ENCODE measurements at regions not wholly inside any gene's neighbourhood (a gene's known extent, or its start where the extent isn't known, plus 50 kb on each side); places are given as distances from the start of the nearest gene placed in this dataset.
"Not testable (repeated sequence)": the region's sequence is repeated elsewhere in the genome, so short reads cannot be mapped to it uniquely, and the experiment has no call there.

DNA sequence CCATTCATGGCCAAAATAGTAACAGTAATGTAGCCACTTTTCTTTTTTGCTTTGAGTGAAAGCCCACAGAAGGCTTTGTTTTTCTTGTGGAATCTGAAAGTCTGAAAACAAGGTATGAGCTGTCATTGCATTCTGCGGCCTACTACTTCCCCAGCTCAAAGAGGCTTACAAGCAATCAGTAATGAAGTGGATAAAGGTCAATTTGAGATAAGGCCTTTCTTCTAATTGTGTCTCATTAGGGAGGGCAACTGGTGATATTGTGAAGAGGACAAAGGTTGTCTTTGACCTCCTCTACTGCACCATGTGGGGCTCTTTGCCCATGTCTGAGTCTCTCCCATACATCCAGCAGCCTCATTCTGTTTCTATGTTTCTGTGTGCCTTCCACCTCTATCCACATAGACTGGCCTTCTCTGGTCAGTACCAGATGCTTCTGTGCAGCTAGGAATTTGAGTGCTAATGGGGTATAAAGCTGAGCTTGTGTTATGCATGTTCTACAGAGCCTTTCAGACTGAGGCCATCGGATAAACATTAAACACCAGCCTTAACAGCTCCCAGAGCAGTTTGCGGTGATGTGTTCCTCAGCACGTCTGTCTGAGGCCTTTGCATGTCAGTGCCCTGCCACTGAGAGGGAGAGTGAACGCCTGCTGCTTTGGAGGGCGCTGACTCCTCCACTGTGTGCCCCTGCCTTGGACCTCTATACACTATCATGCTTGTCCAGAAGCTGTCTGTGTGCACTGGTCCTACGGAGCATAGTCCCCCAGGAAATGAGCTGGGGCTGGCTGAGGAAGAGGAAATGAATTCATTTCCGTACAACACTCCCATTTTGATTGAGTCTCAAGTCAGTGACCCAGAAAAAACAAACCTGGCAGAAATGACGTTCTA is 80.2 kb downstream of the SH2D1A start:
- DNase-seq: no peak

DNA sequence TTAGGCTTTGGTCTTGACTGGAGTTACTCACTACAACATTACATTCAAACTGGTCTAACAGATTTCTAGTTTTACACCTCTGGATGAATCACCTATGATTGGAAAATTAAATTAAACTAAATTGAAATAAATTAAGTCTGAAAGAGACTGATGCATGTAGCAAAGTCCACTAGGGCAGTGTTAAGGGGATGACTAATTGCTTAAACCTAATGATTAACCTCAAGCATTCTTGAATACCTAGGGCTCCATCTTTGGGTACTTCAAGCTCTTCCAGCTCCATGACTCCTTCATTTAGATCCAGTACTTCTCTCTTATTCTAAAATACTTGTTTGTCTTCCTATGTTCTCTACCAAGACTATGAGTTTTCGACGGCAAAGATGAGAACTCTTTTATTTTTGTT is 86.8 kb downstream of the SH2D1A start:
- DNase-seq: no peak

DNA sequence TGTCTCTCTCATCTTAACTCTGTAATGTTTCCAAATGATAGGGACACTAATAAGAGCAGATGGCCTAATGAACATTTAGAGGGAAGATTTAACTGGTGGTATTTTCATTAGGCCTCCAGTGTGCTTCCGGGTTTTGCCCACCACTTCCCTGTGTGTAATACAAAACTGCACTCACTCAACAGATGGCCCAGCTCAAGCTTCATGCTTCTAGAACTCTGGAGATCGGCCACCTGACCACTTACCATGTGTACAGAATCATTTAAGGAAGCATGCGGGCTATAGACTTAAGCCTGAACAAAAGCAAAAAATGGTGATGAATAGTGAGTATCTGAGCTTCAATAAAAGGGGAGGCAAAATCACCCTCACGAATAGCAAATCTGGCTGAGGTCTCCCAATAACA is 89.3 kb downstream of the SH2D1A start:
- no peak for DNase-seq

DNA sequence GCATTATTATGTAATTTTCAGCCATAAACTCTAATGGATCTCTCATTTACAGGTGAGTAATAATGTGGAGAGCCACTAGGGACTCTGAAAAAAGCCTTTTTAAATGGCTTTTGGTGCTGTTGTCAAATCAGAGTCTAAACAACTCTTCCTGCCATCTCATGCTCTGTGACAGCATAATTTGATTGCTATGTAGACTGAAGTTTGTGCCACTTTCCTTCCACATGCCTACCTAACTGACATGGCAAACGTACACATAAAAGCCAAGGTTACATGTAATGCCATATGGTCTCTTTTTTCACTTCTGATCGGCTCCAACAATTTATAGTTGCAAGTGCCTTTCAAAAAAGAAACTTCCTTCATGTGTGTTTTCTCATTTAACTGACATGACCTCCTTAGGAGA is 94.3 kb downstream of the SH2D1A start:
- no peak for DNase-seq

- no peak for DNase-seq
Measured at GRCh38 chrX:124441971-124442590, 95.7 kb downstream of the SH2D1A start.

DNA sequence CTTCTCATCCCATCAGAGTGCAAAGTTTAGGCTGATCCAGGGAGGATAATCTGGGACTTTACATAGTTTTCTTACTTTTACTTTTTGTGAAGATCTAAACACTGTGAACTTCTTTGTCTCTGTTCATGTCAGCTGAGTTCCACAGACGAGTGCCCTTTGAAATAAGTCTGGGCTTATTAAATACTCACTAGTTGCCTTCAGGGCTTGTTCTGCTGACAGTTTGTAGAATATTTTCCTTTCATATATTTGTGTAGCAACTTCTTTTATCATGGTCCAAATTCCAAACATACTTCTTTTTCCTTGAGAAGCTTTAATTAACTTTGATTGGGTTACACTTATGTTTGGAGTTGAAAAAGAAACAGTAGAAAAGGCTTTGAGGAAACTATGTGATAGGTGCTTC is 109.6 kb downstream of the SH2D1A start:
- no peak for DNase-seq

- not testable (repeated sequence) for DNase-seq
Measured at GRCh38 chrX:124459851-124460250, 113.5 kb downstream of the SH2D1A start.

GRCh38 chrX:124462931-124463330 is 116.6 kb downstream of the SH2D1A start:
- DNase-seq: no peak

DNA sequence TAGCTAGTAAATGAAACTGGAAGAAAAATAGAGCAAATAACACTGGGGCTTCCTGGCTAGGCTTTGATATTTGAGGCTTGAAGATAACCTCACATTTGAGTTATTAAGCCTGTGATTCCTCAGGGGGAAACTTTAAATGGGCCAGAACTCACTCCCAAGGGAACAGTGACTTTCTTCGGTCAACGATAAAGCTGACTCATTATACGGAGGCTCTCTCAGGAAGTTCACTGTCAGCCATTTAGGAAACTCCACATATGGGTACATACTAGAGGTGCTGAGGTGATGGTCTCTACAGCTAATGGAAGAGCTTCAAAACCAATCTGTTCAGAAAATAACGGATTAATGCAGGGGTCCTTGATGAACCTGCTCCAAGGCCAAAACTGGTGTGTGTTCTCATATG is 120.8 kb downstream of the SH2D1A start:
- DNase-seq: no peak

DNA sequence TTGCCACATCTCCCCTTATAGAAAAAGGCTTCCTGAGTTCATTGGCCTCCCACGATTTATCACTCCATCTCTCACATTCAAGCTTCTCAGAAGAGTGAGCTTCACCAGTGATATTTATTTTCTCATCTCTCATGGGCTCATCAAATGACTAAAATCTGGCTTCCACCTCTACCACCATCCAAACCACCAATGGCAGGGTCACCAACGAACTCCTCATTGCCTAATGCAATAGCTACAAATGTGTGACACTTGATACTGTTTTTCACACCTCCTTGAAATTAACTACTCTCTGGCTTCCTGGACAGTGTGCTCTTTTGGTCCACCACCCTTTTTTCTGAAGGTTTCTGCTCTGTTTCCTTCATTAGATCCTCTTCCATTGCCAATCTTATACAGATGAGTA is 129.0 kb downstream of the SH2D1A start:
- DNase-seq: no peak

DNA sequence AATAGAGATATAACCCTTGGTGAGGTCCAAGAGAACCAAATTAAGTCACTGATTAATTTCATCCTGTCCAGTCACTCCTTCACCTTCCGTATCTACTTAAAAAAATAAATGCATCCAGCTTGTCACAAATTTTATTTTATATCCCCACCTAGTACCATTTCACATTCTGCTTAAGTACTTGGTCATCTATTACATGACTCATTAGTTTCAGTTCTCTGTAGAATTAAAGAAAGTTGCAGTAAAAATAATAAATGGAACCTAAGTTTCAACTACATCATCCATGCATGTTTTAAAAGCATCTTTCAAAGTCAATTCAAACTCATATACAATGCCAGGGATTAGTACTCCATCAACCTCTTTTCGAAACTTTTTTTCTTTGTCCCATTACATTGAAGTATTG is 130.2 kb downstream of the SH2D1A start:
- no peak for DNase-seq

DNA sequence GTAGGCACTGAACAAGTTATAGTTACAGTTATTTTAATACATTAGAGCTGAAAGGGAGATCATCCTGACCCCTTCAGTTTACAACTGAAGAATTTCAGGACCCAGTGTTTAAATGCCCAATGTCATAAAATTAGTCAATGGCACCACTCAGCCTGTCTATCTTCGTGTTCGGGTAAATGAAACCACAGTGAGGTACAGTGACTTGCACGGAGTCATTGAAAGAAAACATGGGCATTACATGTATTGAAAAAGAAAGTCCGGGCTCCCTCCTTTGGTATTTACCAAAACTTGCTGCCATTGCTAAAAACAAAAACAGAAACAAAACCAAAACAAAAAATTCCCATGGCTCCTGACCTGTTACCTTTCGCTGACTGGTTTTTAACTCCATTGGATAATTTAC is 131.7 kb downstream of the SH2D1A start:
- no peak for DNase-seq

- DNase-seq: no peak
Measured at GRCh38 chrX:124488412-124489161, 142.2 kb downstream of the SH2D1A start.

GRCh38 chrX:124493984-124494383 is 147.6 kb downstream of the SH2D1A start:
- DNase-seq: no peak

DNA sequence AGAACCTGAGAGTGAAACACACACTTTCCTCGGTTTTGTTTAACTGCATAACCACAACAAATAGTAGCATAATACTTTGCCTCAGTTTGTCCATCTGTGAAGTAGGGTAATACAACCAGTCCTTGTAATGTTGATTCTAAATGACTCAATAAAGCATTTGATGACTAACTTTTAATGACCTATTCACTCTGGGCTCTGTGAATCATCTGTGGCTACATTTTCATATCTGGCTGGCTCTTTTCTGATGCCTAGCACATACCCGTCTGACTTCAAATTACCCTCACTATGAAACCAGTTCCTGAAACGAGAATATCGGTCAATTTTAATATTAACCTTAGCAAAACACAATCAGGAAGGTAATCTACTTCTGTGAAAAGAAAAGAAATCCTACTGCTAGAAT is 151.0 kb downstream of the SH2D1A start:
- DNase-seq: no peak

GRCh38 chrX:124501586-124501985 is 155.2 kb downstream of the SH2D1A start:
- DNase-seq: no peak

GRCh38 chrX:124502166-124502565 is 155.8 kb downstream of the SH2D1A start:
- peak in 1 of 2 donors; percentile 0 for DNase-seq

DNA sequence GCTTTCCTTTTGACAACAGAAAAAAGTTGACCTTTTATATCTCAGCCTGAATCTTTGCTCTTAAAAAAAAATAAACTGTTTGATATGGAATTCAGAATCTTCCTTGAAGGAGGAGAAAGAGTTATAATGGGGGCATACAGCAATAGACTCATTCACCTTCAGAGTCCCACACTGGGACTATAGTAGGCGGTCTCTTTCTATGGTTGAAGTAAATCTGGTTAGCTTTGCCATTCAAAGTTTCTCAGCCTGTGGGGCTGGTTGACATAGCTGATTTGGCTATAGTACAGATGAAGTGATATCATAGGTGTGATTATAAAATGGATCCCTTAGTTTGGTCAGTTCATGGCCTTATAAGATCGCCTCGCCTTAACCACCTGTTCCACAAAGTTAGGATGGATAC is 156.2 kb downstream of the SH2D1A start:
- no peak for DNase-seq

GRCh38 chrX:124504111-124504983 is 158.0 kb downstream of the SH2D1A start:
- DNase-seq: no peak

- no peak for DNase-seq
Measured at GRCh38 chrX:124506066-124506465, 159.7 kb downstream of the SH2D1A start.

- no peak for DNase-seq
Measured at GRCh38 chrX:124507246-124507645, 160.9 kb downstream of the SH2D1A start.

GRCh38 chrX:124518885-124519284 is 172.5 kb downstream of the SH2D1A start:
- DNase-seq: no peak

GRCh38 chrX:124524852-124525251 is 178.5 kb downstream of the SH2D1A start:
- DNase-seq: no peak
